Right lobe of liver (tissue), 4 donors: ENCODE measurements at regions not wholly inside any gene's neighbourhood (a gene's known extent, or its start where the extent isn't known, plus 50 kb on each side); places are given as distances from the start of the nearest gene placed in this dataset.

Experiments
- POLR2A ChIP-seq: fragments of 450-650 bp; IDR thresholded peaks from one replicate; pipeline ENCODE4 v1.6.1; 2017; ENCODE audit warnings: antibody characterized with exemption, mild to moderate bottlenecking
- TF ChIP-seq, protein P1 (sequence below), 4 donors: fragments of 200-600 bp in 3 of 4; fragments of 450-650 bp in 1 of 4; IDR thresholded peaks; one replicate each; pipeline versions ENCODE4 v1.5.1 to v1.8.0; 2016 to 2022; ENCODE audit warnings: antibody characterized with exemption in 4 of 4, mild to moderate bottlenecking in 2 of 4
- donor health status: DM: no; HTN: no; CAD: no.
- donor health status: DM: no; HTN: no; CAD: no.
- donor health status: DM: no; HTN: yes; CAD: no.

DNA sequence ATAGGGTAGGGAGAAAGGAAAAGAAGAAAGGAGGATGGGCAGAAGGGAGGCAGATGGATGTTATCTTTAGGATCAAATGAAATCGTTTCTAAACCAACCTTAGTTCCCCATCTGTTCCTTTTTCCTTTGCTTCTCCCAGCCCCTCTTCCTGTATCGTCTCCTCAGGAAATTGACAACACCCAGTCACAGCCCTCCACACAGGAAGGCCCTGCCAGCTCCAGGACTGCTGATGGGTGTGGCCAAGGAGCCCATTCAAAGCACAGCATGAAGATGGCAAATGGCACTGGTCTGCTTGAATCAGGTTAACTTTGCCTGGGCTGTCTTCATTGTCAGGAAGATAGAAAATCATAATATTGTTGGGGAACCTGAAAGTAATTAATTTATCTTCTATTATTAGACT lies 164.8 kb downstream of the C11orf87 start:
- TF ChIP-seq, protein P1, sequence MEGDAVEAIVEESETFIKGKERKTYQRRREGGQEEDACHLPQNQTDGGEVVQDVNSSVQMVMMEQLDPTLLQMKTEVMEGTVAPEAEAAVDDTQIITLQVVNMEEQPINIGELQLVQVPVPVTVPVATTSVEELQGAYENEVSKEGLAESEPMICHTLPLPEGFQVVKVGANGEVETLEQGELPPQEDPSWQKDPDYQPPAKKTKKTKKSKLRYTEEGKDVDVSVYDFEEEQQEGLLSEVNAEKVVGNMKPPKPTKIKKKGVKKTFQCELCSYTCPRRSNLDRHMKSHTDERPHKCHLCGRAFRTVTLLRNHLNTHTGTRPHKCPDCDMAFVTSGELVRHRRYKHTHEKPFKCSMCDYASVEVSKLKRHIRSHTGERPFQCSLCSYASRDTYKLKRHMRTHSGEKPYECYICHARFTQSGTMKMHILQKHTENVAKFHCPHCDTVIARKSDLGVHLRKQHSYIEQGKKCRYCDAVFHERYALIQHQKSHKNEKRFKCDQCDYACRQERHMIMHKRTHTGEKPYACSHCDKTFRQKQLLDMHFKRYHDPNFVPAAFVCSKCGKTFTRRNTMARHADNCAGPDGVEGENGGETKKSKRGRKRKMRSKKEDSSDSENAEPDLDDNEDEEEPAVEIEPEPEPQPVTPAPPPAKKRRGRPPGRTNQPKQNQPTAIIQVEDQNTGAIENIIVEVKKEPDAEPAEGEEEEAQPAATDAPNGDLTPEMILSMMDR (IDR thresholded peaks at IDR 0.05), result no peak
- TF ChIP-seq POLR2A, result no peak
